ENCODE measurements at regions not wholly inside any gene's neighbourhood (a gene's known extent, or its start where the extent isn't known, plus 50 kb on each side); places are given as distances from the start of the nearest gene placed in this dataset.

DNA sequence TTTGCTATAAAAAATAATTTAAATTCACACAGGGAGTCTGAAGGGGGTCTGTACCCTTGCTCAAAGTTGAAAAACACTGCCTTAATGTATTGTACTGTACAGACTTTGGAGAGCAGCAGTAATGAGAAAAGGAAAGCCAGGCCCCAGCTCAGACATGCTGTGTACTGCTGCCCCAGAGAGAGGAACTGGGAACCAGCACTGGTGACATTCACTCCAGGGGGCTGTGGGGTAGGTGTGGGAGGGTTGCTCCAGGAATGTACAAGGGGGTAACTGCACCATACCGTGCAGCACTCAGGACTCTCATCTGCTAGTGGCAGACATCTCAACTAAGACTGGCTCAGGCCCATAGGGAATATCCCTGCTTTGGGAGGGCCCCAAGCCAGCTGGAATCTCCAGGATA is 146.0 kb upstream of the RMP24 start:
- Histone ChIP-seq H3K9ac (ENCODE audit: control insufficient read depth, insufficient read depth, low read length) (no peak overlapping the region), H3K27me3 (replicated peaks in 1 of 2; ENCODE audit: control insufficient read depth in 2 of 2, insufficient read depth in 2 of 2, low read length in 1 of 2) (no peaks in the 10 kb centered on the region), H3K4me1 (ENCODE audit: control insufficient read depth, insufficient read depth, low read length) (no peaks in the 10 kb centered on the region), H3K9me3 (replicated peaks; ENCODE audit: control insufficient read depth, insufficient read depth, low read length) (no peaks in the 10 kb centered on the region; the same call in 2 of the 3 replicates), H3K79me2 (ENCODE audit: control insufficient read depth, insufficient read depth, low read length) (no peaks in the 10 kb centered on the region), H3K4me2 (ENCODE audit: control insufficient read depth, insufficient read depth) (no peak overlapping the region), H3K27ac (ENCODE audit: control insufficient read depth, insufficient read depth) (no peak overlapping the region), H3K4me3 (no peak overlapping the region), H3K36me3 (ENCODE audit: control insufficient read depth in 2 of 2, insufficient read depth in 2 of 2, low read length in 1 of 2) (no peaks in the 10 kb centered on the region), H4K20me1 (ENCODE audit: control insufficient read depth, insufficient read depth) (no peaks in the 10 kb centered on the region), H2AFZ (ENCODE audit: control insufficient read depth, low read depth, low read length) (no peak overlapping the region)
- ChIA-PET CTCF (interaction anchor here (0.6 to 1.5 kb wide), 2 partner anchors 11 to 77 kb away, joined by 3 to 7 read pairs; no protein-coding TSS in a partner anchor), POLR2A (no interaction called here), RAD21 (ENCODE audit: unreplicated experiment) (no interaction called here), SMC1A (ENCODE audit: uncharacterized antibody, unreplicated experiment) (no interaction called here)
- WGBS (ENCODE audit: insufficient coverage, insufficient replicate concordance, low lambda C conversion rate, missing lambda C conversion rate), result 0% methylated on average over 1 of the region's 1 CpG
- intact Hi-C loops (cut with micrococcal nuclease; ENCODE audit: unreplicated experiment) (no loop called here), in situ Hi-C loops (cut with MboI) (no loop called here)
- TF ChIP-seq CBX5 (IDR thresholded peaks at IDR 0.05; ENCODE audit: low read depth) (no peak), RB1 (IDR thresholded peaks at IDR 0.05; ENCODE audit: borderline replicate concordance) (no peak), MEF2B (IDR thresholded peaks at IDR 0.05; ENCODE audit: partially characterized antibody, poor library complexity, severe bottlenecking) (no peak), SPI1 (IDR thresholded peaks at IDR 0.05; ENCODE audit: borderline replicate concordance, insufficient read depth, low read depth, low read length) (peak; percentile 46; the same call in 1 of the 2 replicates)
- FAIRE-seq, result no peak
- no peak for DNase-seq (ENCODE audit: low read depth, low spot score)
- ATAC-seq, result no peak
- BruUV-seq (replicated peaks), result no TSS peak

DNA sequence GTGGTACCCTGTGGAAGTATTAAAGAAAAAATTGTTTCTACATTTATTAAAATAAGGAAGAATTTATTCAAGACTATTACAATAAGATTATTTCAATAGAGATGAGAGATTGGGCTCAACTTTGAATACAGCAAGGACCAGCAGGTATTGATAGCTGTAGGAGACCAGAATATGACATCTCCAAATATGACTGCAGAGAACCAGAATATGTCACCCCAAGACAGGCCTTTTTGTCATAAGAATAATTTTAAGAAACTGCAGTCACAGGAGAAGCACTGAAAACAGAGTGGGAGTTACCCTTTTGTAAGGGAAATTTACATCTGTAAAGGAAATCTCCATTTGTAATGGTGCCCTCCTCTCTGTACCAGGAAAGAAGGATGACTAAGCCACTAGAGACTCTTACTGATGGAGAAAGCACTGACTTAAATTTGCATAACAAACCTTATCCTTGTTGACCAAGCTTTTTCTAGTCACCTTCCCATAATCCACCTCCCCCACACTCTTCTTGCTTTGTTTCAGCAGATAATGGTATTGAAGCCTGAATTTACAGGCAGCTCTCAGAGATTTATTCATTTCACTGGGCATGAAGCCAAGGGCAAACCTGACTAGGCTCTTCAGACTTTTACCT is 145.1 kb upstream of the RMP24 start:
- Histone ChIP-seq H4K20me1 (ENCODE audit: control insufficient read depth, insufficient read depth) (no peaks in the 10 kb centered on the region), H3K27me3 (replicated peaks in 1 of 2; ENCODE audit: control insufficient read depth in 2 of 2, insufficient read depth in 2 of 2, low read length in 1 of 2) (no peaks in the 10 kb centered on the region), H3K9ac (ENCODE audit: control insufficient read depth, insufficient read depth, low read length) (no peak overlapping the region), H3K79me2 (ENCODE audit: control insufficient read depth, insufficient read depth, low read length) (no peaks in the 10 kb centered on the region), H3K4me1 (ENCODE audit: control insufficient read depth, insufficient read depth, low read length) (no peaks in the 10 kb centered on the region), H3K27ac (ENCODE audit: control insufficient read depth, insufficient read depth) (no peak overlapping the region), H2AFZ (ENCODE audit: control insufficient read depth, low read depth, low read length) (no peak overlapping the region), H3K36me3 (ENCODE audit: control insufficient read depth in 2 of 2, insufficient read depth in 2 of 2, low read length in 1 of 2) (no peaks in the 10 kb centered on the region), H3K4me3 (no peak overlapping the region), H3K9me3 (replicated peaks; ENCODE audit: control insufficient read depth, insufficient read depth, low read length) (peaks cover 5% of the 10 kb centered on the region; the same call in 2 of the 3 replicates), H3K4me2 (ENCODE audit: control insufficient read depth, insufficient read depth) (no peak overlapping the region)
- CTCF ChIA-PET, result no interaction called here
- no TSS peak for BruUV-seq (replicated peaks)
- intact Hi-C loops (cut with micrococcal nuclease; ENCODE audit: unreplicated experiment), result no loop called here
- SMC1A ChIA-PET (ENCODE audit: uncharacterized antibody, unreplicated experiment), result interaction anchor here (0.7 to 1.1 kb wide), 3 partner anchors 14 to 113 kb away, joined by 3 to 4 read pairs (median 4); no protein-coding TSS in a partner anchor
- POLR2A ChIA-PET, result no interaction called here
- no peak for TF ChIP-seq ZNF274 (IDR thresholded peaks at IDR 0.05; ENCODE audit: insufficient read depth, insufficient read length)
- TF ChIP-seq SPI1 (IDR thresholded peaks at IDR 0.05; ENCODE audit: borderline replicate concordance, insufficient read depth, low read depth, low read length), result no peak
- TF ChIP-seq FOXK2 (IDR thresholded peaks at IDR 0.05), result no peak
- TF ChIP-seq, protein P1, sequence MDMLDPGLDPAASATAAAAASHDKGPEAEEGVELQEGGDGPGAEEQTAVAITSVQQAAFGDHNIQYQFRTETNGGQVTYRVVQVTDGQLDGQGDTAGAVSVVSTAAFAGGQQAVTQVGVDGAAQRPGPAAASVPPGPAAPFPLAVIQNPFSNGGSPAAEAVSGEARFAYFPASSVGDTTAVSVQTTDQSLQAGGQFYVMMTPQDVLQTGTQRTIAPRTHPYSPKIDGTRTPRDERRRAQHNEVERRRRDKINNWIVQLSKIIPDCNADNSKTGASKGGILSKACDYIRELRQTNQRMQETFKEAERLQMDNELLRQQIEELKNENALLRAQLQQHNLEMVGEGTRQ (IDR thresholded peaks at IDR 0.05; ENCODE audit: borderline replicate concordance, low read depth, low read length), result no peak
- TF ChIP-seq, protein P2, sequence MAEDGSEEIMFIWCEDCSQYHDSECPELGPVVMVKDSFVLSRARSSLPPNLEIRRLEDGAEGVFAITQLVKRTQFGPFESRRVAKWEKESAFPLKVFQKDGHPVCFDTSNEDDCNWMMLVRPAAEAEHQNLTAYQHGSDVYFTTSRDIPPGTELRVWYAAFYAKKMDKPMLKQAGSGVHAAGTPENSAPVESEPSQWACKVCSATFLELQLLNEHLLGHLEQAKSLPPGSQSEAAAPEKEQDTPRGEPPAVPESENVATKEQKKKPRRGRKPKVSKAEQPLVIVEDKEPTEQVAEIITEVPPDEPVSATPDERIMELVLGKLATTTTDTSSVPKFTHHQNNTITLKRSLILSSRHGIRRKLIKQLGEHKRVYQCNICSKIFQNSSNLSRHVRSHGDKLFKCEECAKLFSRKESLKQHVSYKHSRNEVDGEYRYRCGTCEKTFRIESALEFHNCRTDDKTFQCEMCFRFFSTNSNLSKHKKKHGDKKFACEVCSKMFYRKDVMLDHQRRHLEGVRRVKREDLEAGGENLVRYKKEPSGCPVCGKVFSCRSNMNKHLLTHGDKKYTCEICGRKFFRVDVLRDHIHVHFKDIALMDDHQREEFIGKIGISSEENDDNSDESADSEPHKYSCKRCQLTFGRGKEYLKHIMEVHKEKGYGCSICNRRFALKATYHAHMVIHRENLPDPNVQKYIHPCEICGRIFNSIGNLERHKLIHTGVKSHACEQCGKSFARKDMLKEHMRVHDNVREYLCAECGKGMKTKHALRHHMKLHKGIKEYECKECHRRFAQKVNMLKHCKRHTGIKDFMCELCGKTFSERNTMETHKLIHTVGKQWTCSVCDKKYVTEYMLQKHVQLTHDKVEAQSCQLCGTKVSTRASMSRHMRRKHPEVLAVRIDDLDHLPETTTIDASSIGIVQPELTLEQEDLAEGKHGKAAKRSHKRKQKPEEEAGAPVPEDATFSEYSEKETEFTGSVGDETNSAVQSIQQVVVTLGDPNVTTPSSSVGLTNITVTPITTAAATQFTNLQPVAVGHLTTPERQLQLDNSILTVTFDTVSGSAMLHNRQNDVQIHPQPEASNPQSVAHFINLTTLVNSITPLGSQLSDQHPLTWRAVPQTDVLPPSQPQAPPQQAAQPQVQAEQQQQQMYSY (CRISPR knock-in tag; IDR thresholded peaks at IDR 0.05), result no peak
- no peak for TF ChIP-seq IKZF2 (IDR thresholded peaks at IDR 0.05)
- TF ChIP-seq CREM (IDR thresholded peaks at IDR 0.05; ENCODE audit: low read depth), result no peak
- TF ChIP-seq TCF12 (IDR thresholded peaks at IDR 0.05; ENCODE audit: low read depth, low read length), result no peak
- TF ChIP-seq NFIC (IDR thresholded peaks at IDR 0.05; ENCODE audit: low read depth, low read length), result no peak
- TF ChIP-seq MEF2A (IDR thresholded peaks at IDR 0.05; ENCODE audit: insufficient read depth, low read depth, low read length), result no peak
- FAIRE-seq (no peak), DNase-seq (ENCODE audit: low read depth, low spot score) (no peak), ATAC-seq (no peak; the same call in 2 of the 3 replicates)
- RAD21 ChIA-PET (ENCODE audit: unreplicated experiment), result no interaction called here
- in situ Hi-C loops (cut with MboI), result no loop called here
